HCT116 (cell line): ENCODE measurements at regions not wholly inside any gene's neighbourhood (a gene's known extent, or its start where the extent isn't known, plus 50 kb on each side); places are given as distances from the start of the nearest gene placed in this dataset.

Source experiments
- ATAC-seq: fragments of 200-7000 bp; cut with Tn5 transposase; 2 replicates; pipeline ENCODE4 v1.9.1; 2020; ENCODE audit warnings: mild to moderate bottlenecking, moderate library complexity
- BruUV-seq: library from RNA; stranded (reverse); fragments of 400-500 nt; replicated peaks from 2 replicates; lab custom pipeline; 2021; lab: Mats Ljungman, UMichigan
- CTCF ChIA-PET: fragments of 300-600 bp; sonication (Branson Sonifier 250); formaldehyde crosslinking; loops from one replicate; lab custom pipeline; 2021; ENCODE audit warnings: antibody characterized with exemption; lab: Charles Lee
- POLR2A ChIA-PET: fragments of 300-600, 350-600 bp; sonication (Branson Sonifier 250); formaldehyde crosslinking; loops from one replicate; lab custom pipeline; 2021; ENCODE audit warnings: antibody characterized with exemption; lab: Charles Lee
- RAD21 ChIA-PET, 2 experiments: fragments of 300-600 bp; sonication (Branson Sonifier 250); formaldehyde crosslinking; loops; one replicate each; lab custom pipeline; 2023; ENCODE audit warnings: low total read pairs in 2 of 2; ENCODE audit not compliant: uncharacterized antibody in 2 of 2, unreplicated experiment in 2 of 2, low non-redundant PET in 1 of 2; lab: Charles Lee
- DNase-seq: peaks from one replicate; pipeline ENCODE4 v3.0.0-alpha.2; 2010; ENCODE audit warnings: low read depth, low spot score
- H2AFZ ChIP-seq: fragments of 200-600 bp; shearing (Covaris generic), sonication (generic); 2 replicates; pipeline ENCODE4 v1.6.1; 2017; ENCODE audit warnings: low read depth, mixed run types, mixed read lengths, antibody characterized with exemption, low read length; ENCODE audit not compliant: poor library complexity, severe bottlenecking
- H3K27ac ChIP-seq: 2 replicates; pipeline ENCODE4 v1.5.1; 2012; ENCODE audit warnings: low read depth, low read length
- H3K27me3 ChIP-seq: fragments of 200-600 bp; sonication (generic); 2 replicates; pipeline ENCODE4 v1.6.1; 2016; ENCODE audit warnings: mixed run types, low read length, mixed read lengths; ENCODE audit not compliant: insufficient read depth
- H3K36me3 ChIP-seq, 2 experiments: fragments of 200-500 bp in 1 of 2; fragments of 200-600 bp in 1 of 2; sonication (Bioruptor generic) in 1 of 2; sonication (generic) in 1 of 2; 2 replicates each; pipeline versions ENCODE4 v1.5.1 to v1.6.1; 2014 to 2016; ENCODE audit warnings: low read length in 2 of 2, inconsistent platforms in 1 of 2, mixed read lengths in 1 of 2, mixed run types in 1 of 2; ENCODE audit not compliant: insufficient read depth in 2 of 2, control insufficient read depth in 1 of 2
- H3K4me1 ChIP-seq, 2 experiments: fragments of 200-600 bp in 1 of 2; sonication (generic) in 1 of 2; 2 replicates each; pipeline versions ENCODE4 v1.5.1 to v1.6.1; 2012 to 2017; ENCODE audit warnings: low read length in 2 of 2, inconsistent platforms in 1 of 2, mild to moderate bottlenecking in 1 of 2, mixed read lengths in 1 of 2, mixed run types in 1 of 2, moderate library complexity in 1 of 2; ENCODE audit not compliant: insufficient read depth in 2 of 2, control insufficient read depth in 1 of 2
- H3K4me2 ChIP-seq: fragments of 200-600 bp; sonication (generic); 2 replicates; pipeline ENCODE4 v1.6.1; 2017; ENCODE audit warnings: mixed run types, low read length, mixed read lengths
- H3K4me3 ChIP-seq, 2 experiments: fragments of 200-600 bp in 1 of 2; sonication (generic) in 1 of 2; replicated peaks in 1 of 2; 2 replicates each; pipeline ENCODE4 v1.5.1; 2011 to 2016; ENCODE audit warnings: low read length in 2 of 2, control low read depth in 1 of 2, low read depth in 1 of 2, mild to moderate bottlenecking in 1 of 2, mixed read lengths in 1 of 2, mixed run types in 1 of 2
- H3K79me2 ChIP-seq: fragments of 200-600 bp; sonication (generic); 2 replicates; pipeline ENCODE4 v1.6.1; 2017; ENCODE audit warnings: mild to moderate bottlenecking, mixed run types, low read length, moderate library complexity, mixed read lengths; ENCODE audit not compliant: insufficient read depth
- H3K9ac ChIP-seq: fragments of 200-600 bp; sonication (generic); 2 replicates; pipeline ENCODE4 v1.6.1; 2016; ENCODE audit warnings: low read length, mixed read lengths
- H3K9me2 ChIP-seq: fragments of 200-600 bp; sonication (generic), shearing (Covaris generic); 2 replicates; pipeline ENCODE4 v1.6.1; 2017; ENCODE audit warnings: mixed run types, mild to moderate bottlenecking, moderate library complexity; ENCODE audit not compliant: insufficient read depth
- H3K9me3 ChIP-seq, 2 experiments: fragments of 200-500 bp in 1 of 2; fragments of 200-600 bp in 1 of 2; sonication (Bioruptor generic) in 1 of 2; sonication (generic) in 1 of 2; 2 replicates each; pipeline ENCODE4 v1.6.1; 2014 to 2017; ENCODE audit warnings: low read length in 2 of 2, mixed read lengths in 2 of 2, inconsistent platforms in 1 of 2, low read depth in 1 of 2, mild to moderate bottlenecking in 1 of 2, mixed run types in 1 of 2, moderate library complexity in 1 of 2; ENCODE audit not compliant: control insufficient read depth in 1 of 2, insufficient read depth in 1 of 2
- H4K20me1 ChIP-seq: fragments of 200-600 bp; sonication (generic), shearing (Covaris generic); 2 replicates; pipeline ENCODE4 v1.6.1; 2017; ENCODE audit warnings: mixed run types, mild to moderate bottlenecking, moderate library complexity; ENCODE audit not compliant: insufficient read depth
- ELF1 ChIP-seq: IDR thresholded peaks from 2 replicates; pipeline ENCODE4 v1.6.1; 2012; ENCODE audit warnings: low read depth, borderline replicate concordance
- JUND ChIP-seq: IDR thresholded peaks from 2 replicates; pipeline ENCODE4 v1.6.1; 2012
- REST ChIP-seq: IDR thresholded peaks from 2 replicates; pipeline ENCODE4 v1.6.1; 2012; ENCODE audit warnings: low read depth
- SRF ChIP-seq: IDR thresholded peaks from 2 replicates; pipeline ENCODE4 v1.6.1; 2012; ENCODE audit warnings: low read depth
- intact Hi-C: fragments of 100-400 bp; cut with micrococcal nuclease; formaldehyde crosslinking; loops from 2 replicates; pipeline ENCODE4 v1.10.0; 2022

- intact Hi-C loops = no loop called here
Observed at GRCh38 chr11:103649401-103649895, 387.0 kb upstream of the DDI1 start.

More at GRCh38 chr11:103649401-103649895, 387.0 kb upstream of the DDI1 start:
- H3K9me3 ChIP-seq = no peaks in the 10 kb centered on the region
- no peaks in the 10 kb centered on the region for H3K27me3 ChIP-seq
- H3K9ac ChIP-seq = no peak overlapping the region
- H3K27ac ChIP-seq = no peak overlapping the region
- ChIA-PET RAD21 (no interaction called here), POLR2A (no interaction called here)
- ATAC-seq (no peak), DNase-seq (no peak)
- no peaks in the 10 kb centered on the region for H3K4me1 ChIP-seq
- no peaks in the 10 kb centered on the region; the same call in 1 of the 2 replicates for H3K9me2 ChIP-seq
- no peak overlapping the region for H3K4me2 ChIP-seq
- no peak overlapping the region for H2AFZ ChIP-seq
- TF ChIP-seq ELF1 = no peak
- TF ChIP-seq JUND = no peak
- no peak for TF ChIP-seq REST
- TF ChIP-seq SRF = no peak
- TF ChIP-seq, all 23 proteins: peak for 0
- CTCF ChIA-PET = no interaction called here
- Histone ChIP-seq H3K79me2 (no peaks in the 10 kb centered on the region), H3K4me3 (no peak overlapping the region), H4K20me1 (no peaks in the 10 kb centered on the region), H3K36me3 (no peaks in the 10 kb centered on the region)
- no TSS peak for BruUV-seq
